ENCODE measurements at regions not wholly inside any gene's neighbourhood (a gene's known extent, or its start where the extent isn't known, plus 50 kb on each side); places are given as distances from the start of the nearest gene placed in this dataset.
A peak's percentile ranks its signal among the peaks of the same experiment; 100 is the strongest.
"Not testable (repeated sequence)": the region's sequence is repeated elsewhere in the genome, so short reads cannot be mapped to it uniquely, and the experiment has no call there.

DNA sequence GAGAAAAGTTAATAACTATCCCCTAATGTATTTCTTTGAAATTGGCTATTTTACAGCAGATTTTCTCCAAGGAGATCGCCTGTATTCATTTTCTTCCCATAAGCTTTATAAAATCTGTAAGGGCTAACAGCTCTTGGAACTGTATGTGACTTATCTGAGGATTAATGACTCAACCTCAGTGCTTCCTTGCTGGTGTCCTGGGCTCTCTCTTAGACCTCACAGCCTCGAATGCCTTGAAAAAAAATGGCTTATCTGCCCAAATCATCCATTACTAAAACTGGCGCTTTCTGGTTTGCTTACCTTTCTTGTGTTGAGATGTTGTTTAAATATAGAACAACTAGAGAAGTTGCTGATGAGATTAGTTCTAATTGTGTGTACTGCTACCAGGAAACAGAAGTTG lies 713.6 kb downstream of the SLC4A3 start:
- 49 to 100% (median 70%) methylated on average over 1 to 3 of the region's 3 CpGs; no CpG with 5 or more reads in 1 of the 10 experiments for WGBS, 10 experiments
- ATAC-seq (replicated peaks in 6 of 8), result no peak
- Histone ChIP-seq H3K4me1 (replicated peaks in 1 of 2) (no peaks in the 10 kb centered on the region), H3K4me3 (no peak overlapping the region), H3K27ac (no peak overlapping the region)
- in situ Hi-C loops (cut with MboI; ENCODE audit: low pct_unique_long_range_greater_than_20kb in 2 of 9, low sequenced_read_pairs in 9 of 9, unreplicated experiment in 9 of 9), result no loop called here

- no peak for ATAC-seq (replicated peaks in 6 of 8)
- 50 to 100% (median 73%) methylated on average over 1 of the region's 1 CpG; no CpG with 5 or more reads in 3 of the 10 experiments for WGBS, 10 experiments
- Histone ChIP-seq H3K27ac (no peak overlapping the region), H3K4me1 (replicated peaks in 1 of 2) (no peaks in the 10 kb centered on the region), H3K4me3 (no peak overlapping the region)
- in situ Hi-C loops (cut with MboI; ENCODE audit: low pct_unique_long_range_greater_than_20kb in 2 of 9, low sequenced_read_pairs in 9 of 9, unreplicated experiment in 9 of 9), result no loop called here
Observed at GRCh38 chr2:220346919-220347318, 719.5 kb downstream of the SLC4A3 start.

- no peak overlapping the region for H3K4me3 ChIP-seq
- no peak for ATAC-seq (replicated peaks in 6 of 8)
Observed at GRCh38 chr2:220347626-220348025, 720.2 kb downstream of the SLC4A3 start.

GRCh38 chr2:220348206-220348605 lies 720.8 kb downstream of the SLC4A3 start:
- no peaks in the 10 kb centered on the region for H3K4me1 ChIP-seq (replicated peaks in 1 of 2)
- 21 to 100% (median 84%) methylated on average over 1 to 2 of the region's 2 CpGs; no CpG with 5 or more reads in 2 of the 10 experiments for WGBS, 10 experiments
- in situ Hi-C loops (cut with MboI; ENCODE audit: low pct_unique_long_range_greater_than_20kb in 2 of 9, low sequenced_read_pairs in 9 of 9, unreplicated experiment in 9 of 9), result no loop called here
- no peak overlapping the region for H3K27ac ChIP-seq
- H3K4me3 ChIP-seq, result no peak overlapping the region
- ATAC-seq (replicated peaks in 6 of 8), result no peak

More at GRCh38 chr2:220347626-220348025, 720.2 kb downstream of the SLC4A3 start:
- 10 to 100% (median 72%) methylated on average over 1 to 2 of the region's 2 CpGs; no CpG with 5 or more reads in 1 of the 10 experiments for WGBS, 10 experiments
- in situ Hi-C loops (cut with MboI; ENCODE audit: low pct_unique_long_range_greater_than_20kb in 2 of 9, low sequenced_read_pairs in 9 of 9, unreplicated experiment in 9 of 9), result no loop called here
- no peak overlapping the region for H3K27ac ChIP-seq
- H3K4me1 ChIP-seq (replicated peaks in 1 of 2), result no peaks in the 10 kb centered on the region

DNA sequence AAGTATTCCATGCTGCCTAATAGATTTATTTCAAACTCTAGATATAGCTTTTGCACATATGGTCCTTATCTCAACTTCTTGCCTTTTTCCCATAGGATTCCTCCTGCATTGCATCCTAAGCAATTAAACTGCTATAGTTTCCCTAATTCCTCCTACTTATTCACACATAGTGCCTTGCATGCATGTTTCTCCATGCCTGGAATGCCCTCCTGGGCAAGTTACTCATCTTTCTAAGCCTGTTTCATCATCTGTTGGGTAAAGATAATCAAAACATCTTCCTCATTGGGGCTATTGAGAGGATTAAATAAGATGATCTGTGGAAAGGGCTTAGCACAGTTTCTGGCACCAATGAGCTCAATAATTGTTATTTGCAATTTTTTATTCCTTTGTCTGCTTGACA lies 726.5 kb downstream of the SLC4A3 start:
- ATAC-seq (replicated peaks in 6 of 8), result no peak
- Histone ChIP-seq H3K4me1 (replicated peaks in 1 of 2) (no peaks in the 10 kb centered on the region), H3K4me3 (no peak overlapping the region), H3K27ac (no peak overlapping the region)
- in situ Hi-C loops (cut with MboI; ENCODE audit: low pct_unique_long_range_greater_than_20kb in 2 of 9, low sequenced_read_pairs in 9 of 9, unreplicated experiment in 9 of 9), result no loop called here

GRCh38 chr2:220356076-220356475 lies 728.6 kb downstream of the SLC4A3 start:
- H3K27ac ChIP-seq, result no peak overlapping the region
- in situ Hi-C loops (cut with MboI; ENCODE audit: low pct_unique_long_range_greater_than_20kb in 2 of 9, low sequenced_read_pairs in 9 of 9, unreplicated experiment in 9 of 9), result no loop called here
- H3K4me3 ChIP-seq, result no peak overlapping the region
- 0 to 80% (median 50%) methylated on average over 1 of the region's 1 CpG; no CpG with 5 or more reads in 1 of the 10 experiments for WGBS, 10 experiments
- no peak for ATAC-seq (replicated peaks in 6 of 8)
- H3K4me1 ChIP-seq (replicated peaks in 1 of 2), result no peaks in the 10 kb centered on the region

- peak in 1 of 8 experiments; percentile 16 for ATAC-seq (replicated peaks in 6 of 8)
- 0 to 92% (median 63%) methylated on average over 1 to 2 of the region's 2 CpGs for WGBS, 10 experiments
- in situ Hi-C loops (cut with MboI; ENCODE audit: low pct_unique_long_range_greater_than_20kb in 2 of 9, low sequenced_read_pairs in 9 of 9, unreplicated experiment in 9 of 9), result no loop called here
Observed at GRCh38 chr2:220365023-220365422, 737.6 kb downstream of the SLC4A3 start.

GRCh38 chr2:220366765-220367164 lies 739.3 kb downstream of the SLC4A3 start:
- no peak overlapping the region for H3K4me3 ChIP-seq
- H3K4me1 ChIP-seq (replicated peaks in 1 of 2), result no peaks in the 10 kb centered on the region
- in situ Hi-C loops (cut with MboI; ENCODE audit: low pct_unique_long_range_greater_than_20kb in 2 of 9, low sequenced_read_pairs in 9 of 9, unreplicated experiment in 9 of 9), result no loop called here
- ATAC-seq (replicated peaks in 6 of 8), result no peak
- 20 to 100% (median 80%) methylated on average over 1 of the region's 1 CpG; no CpG with 5 or more reads in 1 of the 10 experiments for WGBS, 10 experiments
- no peak overlapping the region for H3K27ac ChIP-seq

More at GRCh38 chr2:220365023-220365422, 737.6 kb downstream of the SLC4A3 start:
- no peak overlapping the region for H3K4me3 ChIP-seq
- H3K27ac ChIP-seq, result no peak overlapping the region
- no peaks in the 10 kb centered on the region for H3K4me1 ChIP-seq (replicated peaks in 1 of 2)

DNA sequence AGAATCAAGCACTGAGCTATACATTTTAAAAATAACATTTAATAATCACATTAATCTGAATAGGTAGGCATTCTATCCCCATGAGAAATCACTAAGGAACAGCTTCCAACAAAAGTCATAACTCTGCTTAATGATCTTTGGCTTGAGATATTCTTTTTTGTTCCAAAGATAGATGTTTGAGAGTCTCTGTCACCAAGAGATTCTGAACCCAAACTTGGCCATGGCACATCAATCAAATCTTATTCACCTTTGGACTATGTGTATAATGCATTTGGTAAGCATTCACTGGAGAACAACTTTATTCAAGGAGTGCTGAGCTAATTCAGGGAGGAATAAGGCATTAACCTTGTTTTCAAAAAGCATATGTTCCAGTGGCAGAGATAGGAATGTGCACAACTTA lies 743.3 kb downstream of the SLC4A3 start:
- ATAC-seq (replicated peaks in 6 of 8), result no peak
- Histone ChIP-seq H3K27ac (no peak overlapping the region), H3K4me1 (replicated peaks in 1 of 2) (no peaks in the 10 kb centered on the region), H3K4me3 (no peak overlapping the region)
- in situ Hi-C loops (cut with MboI; ENCODE audit: low pct_unique_long_range_greater_than_20kb in 2 of 9, low sequenced_read_pairs in 9 of 9, unreplicated experiment in 9 of 9), result no loop called here

- ATAC-seq (replicated peaks in 6 of 8), result no peak
- no peak overlapping the region for H3K27ac ChIP-seq
- 30 to 86% (median 58%) methylated on average over 1 to 2 of the region's 2 CpGs; no CpG with 5 or more reads in 1 of the 10 experiments for WGBS, 10 experiments
- H3K4me1 ChIP-seq (replicated peaks in 1 of 2), result no peaks in the 10 kb centered on the region
- H3K4me3 ChIP-seq, result no peak overlapping the region
- in situ Hi-C loops (cut with MboI; ENCODE audit: low pct_unique_long_range_greater_than_20kb in 2 of 9, low sequenced_read_pairs in 9 of 9, unreplicated experiment in 9 of 9), result no loop called here
Observed at GRCh38 chr2:220371211-220371610, 743.8 kb downstream of the SLC4A3 start.

DNA sequence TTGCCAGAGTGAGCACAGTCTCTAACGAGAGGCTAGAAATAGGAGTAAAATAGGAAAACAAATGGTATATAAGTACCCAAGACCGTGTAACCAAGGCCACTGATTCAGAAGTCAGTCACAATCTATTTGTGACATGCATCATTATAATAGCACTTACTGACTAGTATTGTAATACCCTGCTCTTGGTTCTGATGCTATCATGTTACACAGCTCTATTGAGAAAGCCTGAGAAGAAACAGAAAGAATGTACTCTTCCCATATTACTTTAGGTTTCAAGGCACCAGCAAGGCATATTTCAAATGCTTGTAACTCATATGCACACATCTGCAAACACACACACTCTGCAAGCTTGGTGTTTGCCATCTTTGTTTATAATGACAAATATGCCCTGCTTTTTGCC lies 746.4 kb downstream of the SLC4A3 start:
- in situ Hi-C loops (cut with MboI; ENCODE audit: low pct_unique_long_range_greater_than_20kb in 2 of 9, low sequenced_read_pairs in 9 of 9, unreplicated experiment in 9 of 9), result no loop called here
- Histone ChIP-seq H3K4me3 (no peak overlapping the region), H3K4me1 (replicated peaks in 1 of 2) (no peaks in the 10 kb centered on the region), H3K27ac (no peak overlapping the region)
- peak in 4 of 8 experiments; percentile 23 to 79 (median 41) for ATAC-seq (replicated peaks in 6 of 8)
- WGBS, 10 experiments, result 21 to 90% (median 48%) methylated on average over 1 to 2 of the region's 2 CpGs; no CpG with 5 or more reads in 2 of the 10 experiments

- ATAC-seq (replicated peaks in 6 of 8), result no peak
- Histone ChIP-seq H3K4me3 (no peak overlapping the region), H3K27ac (no peak overlapping the region), H3K4me1 (replicated peaks in 1 of 2) (no peaks in the 10 kb centered on the region)
- in situ Hi-C loops (cut with MboI; ENCODE audit: low pct_unique_long_range_greater_than_20kb in 2 of 9, low sequenced_read_pairs in 9 of 9, unreplicated experiment in 9 of 9), result no loop called here
- 8 to 83% (median 59%) methylated on average over 1 to 2 of the region's 2 CpGs; no CpG with 5 or more reads in 4 of the 10 experiments for WGBS, 10 experiments
Observed at GRCh38 chr2:220374282-220374681, 746.9 kb downstream of the SLC4A3 start.

- Histone ChIP-seq H3K27ac (no peak overlapping the region), H3K4me3 (no peak overlapping the region), H3K4me1 (replicated peaks in 1 of 2) (no peaks in the 10 kb centered on the region)
- in situ Hi-C loops (cut with MboI; ENCODE audit: low pct_unique_long_range_greater_than_20kb in 2 of 9, low sequenced_read_pairs in 9 of 9, unreplicated experiment in 9 of 9), result no loop called here
- peak in 2 of 8 experiments; percentile 28 to 55 for ATAC-seq (replicated peaks in 6 of 8)
- WGBS, 10 experiments, result 6 to 92% (median 44%) methylated on average over 1 to 2 of the region's 2 CpGs; no CpG with 5 or more reads in 1 of the 10 experiments
Observed at GRCh38 chr2:220377482-220378155, 750.2 kb downstream of the SLC4A3 start.

DNA sequence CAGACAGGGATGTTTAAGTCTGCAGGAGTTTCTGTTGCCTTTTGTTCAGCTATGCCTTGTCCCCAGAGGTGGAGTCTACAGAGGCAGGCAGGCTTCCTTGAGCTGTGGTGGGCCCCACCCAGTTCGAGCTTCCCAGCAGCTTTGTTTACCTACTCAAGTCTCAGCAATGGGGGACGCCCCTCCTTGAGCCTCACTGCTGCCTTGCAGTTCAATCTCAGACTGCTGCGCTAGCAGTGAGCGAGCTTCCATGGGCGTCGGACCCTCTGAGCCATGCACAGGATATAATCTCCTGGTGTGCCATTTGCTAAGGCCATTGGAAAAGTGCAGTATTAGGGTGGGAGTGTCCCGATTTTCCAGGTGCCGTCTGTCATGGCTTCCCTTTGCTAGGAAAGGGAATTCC lies 760.3 kb downstream of the SLC4A3 start:
- in situ Hi-C loops (cut with MboI; ENCODE audit: low pct_unique_long_range_greater_than_20kb in 2 of 9, low sequenced_read_pairs in 9 of 9, unreplicated experiment in 9 of 9); H3K4me1 ChIP-seq (replicated peaks in 1 of 2); H3K4me3 ChIP-seq; H3K27ac ChIP-seq; ATAC-seq (replicated peaks in 6 of 8): not testable (repeated sequence)
- 74 to 100% (median 92%) methylated on average over 1 to 8 of the region's 8 CpGs; no CpG with 5 or more reads in 5 of the 10 experiments for WGBS, 10 experiments

All from motor neuron (in vitro differentiated cells).